Endothelial cell of umbilical vein (primary cell): ENCODE measurements at regions not wholly inside any gene's neighbourhood (a gene's known extent, or its start where the extent isn't known, plus 50 kb on each side); places are given as distances from the start of the nearest gene placed in this dataset.

Experiments used
- BruUV-seq: library from RNA; stranded (reverse); fragments of 400-500 nt; replicated peaks from 2 replicates; lab custom pipeline; 2021; lab: Mats Ljungman, UMichigan
- CTCF ChIA-PET: fragments of 300-600, 350-600 bp; sonication (Branson Sonifier 250); formaldehyde crosslinking; loops from one replicate; lab custom pipeline; 2021; ENCODE audit warnings: antibody characterized with exemption, inconsistent platforms; lab: Charles Lee
- POLR2A ChIA-PET: fragments of 300-600, 350-600 bp; sonication (Branson Sonifier 250); formaldehyde crosslinking; loops from one replicate; lab custom pipeline; 2021; ENCODE audit warnings: antibody characterized with exemption, inconsistent platforms; lab: Charles Lee
- DNase-seq: peaks from one replicate; pipeline ENCODE4 v3.0.0-alpha.2; 2011; ENCODE audit warnings: low read depth, low spot score
- FAIRE-seq: peaks from 2 replicates; lab custom pipeline; 2011; peaks lifted over from hg19 to GRCh38; lab: Jason Lieb, UNC
- H2AFZ ChIP-seq: 2 replicates; pipeline ENCODE4 v1.6.0; 2012; ENCODE audit warnings: low read depth, low read length, control low read depth, inconsistent platforms
- H3K27ac ChIP-seq: 2 replicates; pipeline ENCODE4 v1.5.1; 2011; ENCODE audit warnings: low read depth, mild to moderate bottlenecking, control low read depth, low read length, moderate library complexity; ENCODE audit not compliant: insufficient read depth
- H3K27me3 ChIP-seq, 2 experiments: 2 replicates each; pipeline versions ENCODE4 v1.6.0 to v1.6.1; 2011; ENCODE audit warnings: low read length in 2 of 2, mixed read lengths in 1 of 2; ENCODE audit not compliant: control insufficient read depth in 2 of 2, insufficient read depth in 2 of 2
- H3K36me3 ChIP-seq, 2 experiments: 2 replicates in 1 of 2; 3 replicates in 1 of 2; pipeline ENCODE4 v1.5.1; 2011; ENCODE audit warnings: low read length in 2 of 2, mild to moderate bottlenecking in 1 of 2, moderate library complexity in 1 of 2; ENCODE audit not compliant: control insufficient read depth in 2 of 2, insufficient read depth in 2 of 2; ENCODE audit errors: extremely low read depth in 1 of 2
- H3K4me1 ChIP-seq: 3 replicates; pipeline ENCODE4 v1.5.1; 2011; ENCODE audit warnings: mild to moderate bottlenecking, low read length; ENCODE audit not compliant: control insufficient read depth, insufficient read depth; ENCODE audit errors: extremely low read depth
- H3K4me2 ChIP-seq: 2 replicates; pipeline ENCODE4 v1.6.1; 2011; ENCODE audit warnings: low read length, control low read depth, mixed read lengths; ENCODE audit not compliant: insufficient read depth
- H3K4me3 ChIP-seq, 3 experiments: fragments of 200-600 bp in 1 of 3; sonication (generic), shearing (Covaris generic) in 1 of 3; replicated peaks in 1 of 3; 2 replicates each; pipeline ENCODE4 v1.5.1; 2011 to 2016; ENCODE audit warnings: control low read depth in 3 of 3, low read length in 3 of 3, mild to moderate bottlenecking in 2 of 3, inconsistent platforms in 1 of 3, low read depth in 1 of 3, moderate library complexity in 1 of 3; ENCODE audit not compliant: insufficient read depth in 1 of 3
- H3K79me2 ChIP-seq: 2 replicates; pipeline ENCODE4 v1.6.0; 2012; ENCODE audit warnings: low read length, inconsistent platforms; ENCODE audit not compliant: control insufficient read depth, insufficient read depth
- H3K9ac ChIP-seq: replicated peaks from 2 replicates; pipeline ENCODE3; 2011; ENCODE audit warnings: low read length, control low read depth; ENCODE audit not compliant: insufficient read depth; ENCODE audit errors: extremely low read depth
- H3K9me1 ChIP-seq: replicated peaks from 3 replicates; pipeline ENCODE4 v1.6.0; 2011; ENCODE audit warnings: mild to moderate bottlenecking, low read length; ENCODE audit not compliant: control insufficient read depth, insufficient read depth; ENCODE audit errors: extremely low read depth
- H3K9me3 ChIP-seq: replicated peaks from 2 replicates; pipeline ENCODE4 v1.5.1; 2012; ENCODE audit warnings: low read length, inconsistent platforms; ENCODE audit not compliant: control insufficient read depth, insufficient read depth
- H4K20me1 ChIP-seq: replicated peaks from 2 replicates; pipeline ENCODE3; 2011; ENCODE audit warnings: mild to moderate bottlenecking, low read length; ENCODE audit not compliant: control insufficient read depth, insufficient read depth; ENCODE audit errors: extremely low read depth
- CTCF ChIP-seq, 2 donors: IDR thresholded peaks; 1 replicate in 1 of 2; 2 replicates in 1 of 2; pipeline ENCODE4 v1.5.1; 2011; ENCODE audit warnings: low read length in 2 of 2, mild to moderate bottlenecking in 2 of 2, moderate library complexity in 2 of 2, control low read depth in 1 of 2, inconsistent platforms in 1 of 2, low read depth in 1 of 2; ENCODE audit not compliant: insufficient read depth in 1 of 2; ENCODE audit errors: extremely low read depth in 1 of 2
- EZH2 ChIP-seq: IDR thresholded peaks from 2 replicates; pipeline ENCODE4 v1.6.1; 2012; ENCODE audit warnings: borderline replicate concordance, low read depth, mild to moderate bottlenecking, moderate library complexity, low read length, inconsistent platforms; ENCODE audit not compliant: severe bottlenecking
- FOS ChIP-seq: IDR thresholded peaks from 2 replicates; pipeline ENCODE4 v1.6.1; 2011; ENCODE audit warnings: mild to moderate bottlenecking, low read length, moderate library complexity, borderline replicate concordance; ENCODE audit not compliant: insufficient read depth
- GATA2 ChIP-seq: IDR thresholded peaks from 2 replicates; pipeline ENCODE4 v1.7.0; 2011; ENCODE audit warnings: low read depth, mild to moderate bottlenecking, moderate library complexity, mixed read lengths, low read length; ENCODE audit not compliant: insufficient read length, insufficient read depth
- JUN ChIP-seq: IDR thresholded peaks from 2 replicates; pipeline ENCODE4 v1.6.1; 2011; ENCODE audit warnings: borderline replicate concordance, low read depth; ENCODE audit not compliant: insufficient read length, insufficient read depth
- MAX ChIP-seq: IDR thresholded peaks from 2 replicates; pipeline ENCODE4 v1.6.1; 2011; ENCODE audit not compliant: insufficient read depth, insufficient read length
- MYC ChIP-seq: IDR thresholded peaks from one replicate; pipeline ENCODE4 v1.6.1; 2011; ENCODE audit warnings: mild to moderate bottlenecking, low read depth, low read length
- POLR2A ChIP-seq: IDR thresholded peaks from 2 replicates; pipeline ENCODE4 v1.6.1; 2012; ENCODE audit warnings: low read depth, mild to moderate bottlenecking, control low read depth, low read length
- POLR2AphosphoS5 ChIP-seq: IDR thresholded peaks from 2 replicates; pipeline ENCODE4 v1.6.1; 2012; ENCODE audit warnings: low read depth, mild to moderate bottlenecking, control low read depth, low read length, moderate library complexity; ENCODE audit not compliant: insufficient read depth
- dilution Hi-C: fragments of 300-500 bp; cut with MboI; formaldehyde crosslinking; loops from one replicate; pipeline ENCODE4 v1.15.0; 2019; ENCODE audit warnings: low sequenced_read_pairs; ENCODE audit not compliant: extremely low pct_ligation_motif_present
- intact Hi-C: fragments of 100-400 bp; cut with micrococcal nuclease; formaldehyde crosslinking; loops from one replicate; pipeline ENCODE4 v1.10.0; 2022

- intact Hi-C loops (no loop called here), dilution Hi-C loops (no loop called here)
- ChIA-PET POLR2A (no interaction called here), CTCF (no interaction called here)
- TF ChIP-seq MYC = no peak
- TF ChIP-seq GATA2 = no peak
- TF ChIP-seq FOS = no peak
- TF ChIP-seq JUN = no peak
- TF ChIP-seq MAX = no peak
- no peak for TF ChIP-seq EZH2
- no peaks in the 10 kb centered on the region for H3K9me3 ChIP-seq
- H3K79me2 ChIP-seq = no peaks in the 10 kb centered on the region
- no peak for DNase-seq
- no peak overlapping the region for H3K27ac ChIP-seq
- no peak overlapping the region for H3K4me3 ChIP-seq
- H3K27me3 ChIP-seq = no peaks in the 10 kb centered on the region
- FAIRE-seq = no peak
- no peaks in the 10 kb centered on the region for H3K9me1 ChIP-seq
- H2AFZ ChIP-seq = no peak overlapping the region
- H4K20me1 ChIP-seq = no peaks in the 10 kb centered on the region
- H3K9ac ChIP-seq = no peak overlapping the region
- H3K36me3 ChIP-seq = no peaks in the 10 kb centered on the region
- H3K4me2 ChIP-seq = no peak overlapping the region
- BruUV-seq = no TSS peak
- no peaks in the 10 kb centered on the region for H3K4me1 ChIP-seq
Measured at GRCh38 chr2:59857109-59857508, 696.3 kb downstream of the BCL11A start.

GRCh38 chr2:59856391-59856790 lies 697.1 kb downstream of the BCL11A start:
- TF ChIP-seq EZH2 (no peak), CTCF (IDR thresholded peaks at IDR 0.05; ENCODE audit: extremely low read depth in 1 of 2, insufficient read depth in 1 of 2, low read depth in 1 of 2, low read length in 2 of 2) (no peak), JUN (no peak), GATA2 (no peak), MYC (no peak), MAX (no peak), POLR2A (no peak), POLR2AphosphoS5 (no peak), FOS (no peak)
- Histone ChIP-seq H3K27me3 (no peaks in the 10 kb centered on the region), H3K9me1 (no peaks in the 10 kb centered on the region), H3K9ac (no peak overlapping the region), H3K27ac (no peak overlapping the region), H3K9me3 (no peaks in the 10 kb centered on the region), H4K20me1 (no peaks in the 10 kb centered on the region), H3K4me2 (no peak overlapping the region), H2AFZ (no peak overlapping the region), H3K4me3 (no peak overlapping the region), H3K36me3 (no peaks in the 10 kb centered on the region), H3K79me2 (no peaks in the 10 kb centered on the region), H3K4me1 (no peaks in the 10 kb centered on the region)
- FAIRE-seq (no peak), DNase-seq (no peak)
- intact Hi-C loops (no loop called here), dilution Hi-C loops (no loop called here)
- ChIA-PET POLR2A (no interaction called here), CTCF (no interaction called here)
- BruUV-seq = no TSS peak
